Type B pancreatic cell (in vitro differentiated cells): ENCODE measurements at regions not wholly inside any gene's neighbourhood (a gene's known extent, or its start where the extent isn't known, plus 50 kb on each side); places are given as distances from the start of the nearest gene placed in this dataset.

Source experiments
- DNase-seq: peaks from one replicate; pipeline ENCODE4 v3.0.0; 2021; ENCODE audit warnings: mixed read lengths; ENCODE audit not compliant: unreplicated experiment; ENCODE audit errors: extremely low spot score
- H3K27ac Mint-ChIP-seq: 2 replicates; pipeline ENCODE4 v1.8.0; 2021; ENCODE audit warnings: mild to moderate bottlenecking, mixed read lengths
- H3K27me3 Mint-ChIP-seq: 2 replicates; pipeline ENCODE4 v1.8.0; 2021; ENCODE audit warnings: mixed read lengths
- H3K36me3 Mint-ChIP-seq: 2 replicates; pipeline ENCODE4 v1.8.0; 2021; ENCODE audit warnings: mixed read lengths
- H3K4me1 Mint-ChIP-seq: one replicate; pipeline ENCODE4 v1.8.0; 2021; ENCODE audit warnings: mixed read lengths; ENCODE audit not compliant: unreplicated experiment
- H3K4me3 Mint-ChIP-seq: 2 replicates; pipeline ENCODE4 v1.8.0; 2021; ENCODE audit warnings: mild to moderate bottlenecking, mixed read lengths
- H3K9me3 Mint-ChIP-seq: 2 replicates; pipeline ENCODE4 v1.8.0; 2021; ENCODE audit warnings: mixed read lengths
- CTCF ChIP-seq: fragments of 200-600 bp; sonication (generic); conservative IDR thresholded peaks from 2 replicates; pipeline ENCODE4 v1.5.0; 2021; ENCODE audit warnings: antibody characterized with exemption, mild to moderate bottlenecking

- Mint-ChIP-seq H3K4me1 (peaks cover 5% of the 10 kb centered on the region), H3K4me3 (no peak overlapping the region), H3K36me3 (peaks cover under 1% of the 10 kb centered on the region), H3K9me3 (no peaks in the 10 kb centered on the region), H3K27ac (no peak overlapping the region), H3K27me3 (no peaks in the 10 kb centered on the region)
- DNase-seq: no peak
- TF ChIP-seq CTCF: no peak
These were observed 252.4 kb downstream of the ZIC4 start for GRCh38 chr3:147153830-147154539.

GRCh38 chr3:147152476-147152875, 253.9 kb downstream of the ZIC4 start:
- Mint-ChIP-seq H3K27ac (no peak overlapping the region), H3K27me3 (no peaks in the 10 kb centered on the region), H3K9me3 (no peaks in the 10 kb centered on the region), H3K4me1 (peaks cover under 1% of the 10 kb centered on the region), H3K36me3 (no peaks in the 10 kb centered on the region), H3K4me3 (no peak overlapping the region)
- DNase-seq: no peak
- no peak for TF ChIP-seq CTCF

GRCh38 chr3:147141516-147142288, 264.6 kb downstream of the ZIC4 start:
- Mint-ChIP-seq H3K27ac (no peak overlapping the region), H3K4me1 (no peaks in the 10 kb centered on the region), H3K4me3 (no peak overlapping the region), H3K27me3 (no peaks in the 10 kb centered on the region), H3K9me3 (no peaks in the 10 kb centered on the region), H3K36me3 (no peaks in the 10 kb centered on the region)
- no peak for DNase-seq
- no peak for TF ChIP-seq CTCF

GRCh38 chr3:147139341-147139740, 267.0 kb downstream of the ZIC4 start:
- no peak for TF ChIP-seq CTCF
- H3K9me3 Mint-ChIP-seq: no peaks in the 10 kb centered on the region
- no peaks in the 10 kb centered on the region for H3K36me3 Mint-ChIP-seq
- H3K27ac Mint-ChIP-seq: no peak overlapping the region
- H3K4me1 Mint-ChIP-seq: no peaks in the 10 kb centered on the region
- no peak for DNase-seq
- no peaks in the 10 kb centered on the region for H3K27me3 Mint-ChIP-seq
- H3K4me3 Mint-ChIP-seq: no peak overlapping the region

GRCh38 chr3:147132168-147132567, 274.2 kb downstream of the ZIC4 start:
- H3K4me3 Mint-ChIP-seq: no peak overlapping the region

More at GRCh38 chr3:147132168-147132567, 274.2 kb downstream of the ZIC4 start:
- Mint-ChIP-seq H3K36me3 (peaks cover 6% of the 10 kb centered on the region), H3K9me3 (peaks cover 6% of the 10 kb centered on the region), H3K4me1 (no peaks in the 10 kb centered on the region), H3K27me3 (no peaks in the 10 kb centered on the region), H3K27ac (no peak overlapping the region)
- no peak for TF ChIP-seq CTCF
- DNase-seq: no peak
